DND-41 (cell line): ENCODE measurements at regions not wholly inside any gene's neighbourhood (a gene's known extent, or its start where the extent isn't known, plus 50 kb on each side); places are given as distances from the start of the nearest gene placed in this dataset.

Source experiments
- EZH2 ChIP-seq: IDR thresholded peaks from 3 replicates; pipeline ENCODE4 v1.6.1; 2012; ENCODE audit warnings: borderline replicate concordance, low read depth, mild to moderate bottlenecking, moderate library complexity, low read length, inconsistent platforms; ENCODE audit not compliant: severe bottlenecking
- TF ChIP-seq, protein P1 (sequence below): IDR thresholded peaks from 2 replicates; pipeline ENCODE4 v1.5.1; 2012; ENCODE audit warnings: borderline replicate concordance, low read length, moderate library complexity, mild to moderate bottlenecking; ENCODE audit not compliant: poor library complexity, severe bottlenecking; ENCODE audit errors: extremely low read depth

DNA sequence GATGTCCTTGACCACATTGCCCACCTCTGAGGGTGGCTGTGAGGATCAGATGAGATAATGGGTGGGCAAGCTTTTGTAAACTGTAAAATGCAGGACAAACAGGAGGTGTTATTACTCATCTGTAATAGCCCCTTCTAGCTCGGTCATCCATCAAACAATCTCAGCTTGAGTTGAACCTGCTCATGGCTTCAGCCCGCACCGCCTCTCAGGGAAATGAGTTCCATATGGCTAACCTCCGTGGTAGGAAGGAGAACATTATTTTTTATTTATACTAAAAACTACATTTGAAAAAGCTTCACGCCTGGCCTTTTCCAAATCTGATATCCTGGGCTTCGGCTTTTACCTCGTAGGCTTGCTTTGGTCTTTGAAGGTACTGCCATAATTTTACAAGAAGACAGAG is 116.2 kb upstream of the USP24 start:
- TF ChIP-seq, protein P1, sequence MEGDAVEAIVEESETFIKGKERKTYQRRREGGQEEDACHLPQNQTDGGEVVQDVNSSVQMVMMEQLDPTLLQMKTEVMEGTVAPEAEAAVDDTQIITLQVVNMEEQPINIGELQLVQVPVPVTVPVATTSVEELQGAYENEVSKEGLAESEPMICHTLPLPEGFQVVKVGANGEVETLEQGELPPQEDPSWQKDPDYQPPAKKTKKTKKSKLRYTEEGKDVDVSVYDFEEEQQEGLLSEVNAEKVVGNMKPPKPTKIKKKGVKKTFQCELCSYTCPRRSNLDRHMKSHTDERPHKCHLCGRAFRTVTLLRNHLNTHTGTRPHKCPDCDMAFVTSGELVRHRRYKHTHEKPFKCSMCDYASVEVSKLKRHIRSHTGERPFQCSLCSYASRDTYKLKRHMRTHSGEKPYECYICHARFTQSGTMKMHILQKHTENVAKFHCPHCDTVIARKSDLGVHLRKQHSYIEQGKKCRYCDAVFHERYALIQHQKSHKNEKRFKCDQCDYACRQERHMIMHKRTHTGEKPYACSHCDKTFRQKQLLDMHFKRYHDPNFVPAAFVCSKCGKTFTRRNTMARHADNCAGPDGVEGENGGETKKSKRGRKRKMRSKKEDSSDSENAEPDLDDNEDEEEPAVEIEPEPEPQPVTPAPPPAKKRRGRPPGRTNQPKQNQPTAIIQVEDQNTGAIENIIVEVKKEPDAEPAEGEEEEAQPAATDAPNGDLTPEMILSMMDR = no peak
- no peak for TF ChIP-seq EZH2
